SU-DHL-6 (cell line): ENCODE measurements at regions not wholly inside any gene's neighbourhood (a gene's known extent, or its start where the extent isn't known, plus 50 kb on each side); places are given as distances from the start of the nearest gene placed in this dataset.

Experiments used
- H2AFZ ChIP-seq: fragments of 200-600 bp; sonication (generic); 2 replicates; pipeline ENCODE4 v1.6.1; 2014; ENCODE audit warnings: low read depth, mild to moderate bottlenecking, moderate library complexity, mixed read lengths, antibody characterized with exemption, low read length; ENCODE audit not compliant: severe bottlenecking
- H3F3A ChIP-seq: fragments of 200-600 bp; shearing (Covaris generic); 2 replicates; pipeline ENCODE4 v1.6.0; 2016; ENCODE audit warnings: antibody characterized with exemption, mild to moderate bottlenecking; ENCODE audit not compliant: insufficient read depth
- H3K27ac ChIP-seq: fragments of 200-600 bp; sonication (generic); 2 replicates; pipeline ENCODE4 v1.5.1; 2016; ENCODE audit warnings: low read depth, mild to moderate bottlenecking, low read length, moderate library complexity, mixed read lengths
- H3K27me3 ChIP-seq: fragments of 200-600 bp; sonication (generic), shearing (Covaris generic); 2 replicates; pipeline ENCODE4 v1.6.0; 2014; ENCODE audit warnings: mild to moderate bottlenecking, low read length
- H3K36me3 ChIP-seq: fragments of 200-600 bp; sonication (generic); 2 replicates; pipeline ENCODE4 v1.6.1; 2014; ENCODE audit warnings: mild to moderate bottlenecking, low read length, mixed read lengths
- H3K4me2 ChIP-seq: fragments of 300-600, 200-600 bp; shearing (Covaris generic), sonication (generic); 2 replicates; pipeline ENCODE4 v1.6.0; 2014; ENCODE audit warnings: low read length, low read depth, mild to moderate bottlenecking; ENCODE audit not compliant: poor library complexity, severe bottlenecking
- H3K4me3 ChIP-seq: fragments of 200-600 bp; sonication (generic); 2 replicates; pipeline ENCODE4 v1.5.1; 2014; ENCODE audit warnings: antibody characterized with exemption, low read length, mild to moderate bottlenecking, mixed read lengths; ENCODE audit not compliant: insufficient read depth, poor library complexity, severe bottlenecking
- H3K79me2 ChIP-seq: fragments of 200-600 bp; sonication (generic); 2 replicates; pipeline ENCODE4 v1.6.1; 2014; ENCODE audit warnings: mild to moderate bottlenecking, low read length, moderate library complexity; ENCODE audit not compliant: insufficient read depth
- H3K9ac ChIP-seq: fragments of 200-600 bp; sonication (generic); 2 replicates; pipeline ENCODE4 v1.7.0; 2014; ENCODE audit warnings: mild to moderate bottlenecking, low read length
- H3K9me2 ChIP-seq: fragments of 200-600 bp; sonication (generic); replicated peaks from 2 replicates; pipeline ENCODE4 v1.6.1; 2014; ENCODE audit warnings: low read length; ENCODE audit not compliant: insufficient read depth
- H3K9me3 ChIP-seq: fragments of 200-600 bp; sonication (generic); 2 replicates; pipeline ENCODE4 v1.6.1; 2014; ENCODE audit warnings: low read length, mixed read lengths; ENCODE audit not compliant: insufficient read depth
- H4K20me1 ChIP-seq: fragments of 200-600 bp; sonication (generic); 2 replicates; pipeline ENCODE4 v1.6.1; 2014; ENCODE audit warnings: low read depth, mild to moderate bottlenecking, antibody characterized with exemption, low read length, moderate library complexity, mixed read lengths
- CTCF ChIP-seq: fragments of 200-600 bp; sonication (generic); IDR thresholded peaks from one replicate; pipeline ENCODE4 v1.5.1; 2017; ENCODE audit warnings: antibody characterized with exemption, mild to moderate bottlenecking, low read length, moderate library complexity; ENCODE audit not compliant: insufficient read depth, poor library complexity, severe bottlenecking
- EZH2phosphoT487 ChIP-seq: fragments of 200-600 bp; sonication (generic), shearing (Covaris generic); conservative IDR thresholded peaks from 2 replicates; pipeline ENCODE4 v1.6.1; 2018; ENCODE audit warnings: mild to moderate bottlenecking, antibody characterized with exemption, low read length, moderate library complexity, mixed read lengths

DNA sequence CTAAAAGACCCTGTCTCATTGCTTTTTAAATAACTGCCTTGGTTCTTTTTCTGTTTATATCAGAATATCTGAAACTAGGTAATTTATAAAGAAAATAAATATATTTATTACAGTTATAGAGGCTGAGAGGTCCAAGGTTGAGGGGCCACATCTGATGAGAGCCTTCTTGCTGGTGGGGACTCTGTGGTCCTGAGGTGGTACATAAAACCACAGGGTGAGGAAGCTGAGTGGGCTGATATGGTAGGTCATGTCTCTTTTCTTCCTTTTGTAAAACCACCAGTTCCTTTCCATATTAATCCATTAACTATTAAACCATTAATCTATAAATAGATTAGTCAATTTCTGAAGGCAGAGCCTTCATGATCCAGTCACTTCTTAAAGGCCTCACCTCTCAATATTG, 109.5 kb upstream of the SPRY2 start:
- no peak overlapping the region for H3K9ac ChIP-seq

DNA sequence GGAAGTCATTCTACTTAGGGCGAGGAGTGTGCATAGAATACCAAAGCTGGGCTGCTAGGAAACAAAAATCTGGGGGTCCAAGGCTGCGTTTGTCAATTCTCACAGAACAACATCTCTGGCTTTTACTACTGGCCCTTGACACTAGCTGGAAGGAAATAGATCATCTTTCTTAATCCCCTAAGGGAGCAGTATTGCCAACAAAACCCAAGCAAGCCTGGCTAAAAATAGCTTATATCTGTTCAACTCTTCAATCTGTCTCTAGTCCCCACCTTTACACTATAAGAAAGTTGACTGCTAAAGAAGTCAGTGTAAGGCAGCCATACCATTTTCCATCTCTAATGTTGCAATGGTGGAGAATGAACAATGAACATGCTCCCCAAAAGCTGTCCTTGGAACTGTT, 107.8 kb upstream of the SPRY2 start:
- Histone ChIP-seq H3F3A (no peaks in the 10 kb centered on the region), H3K4me3 (no peak overlapping the region), H2AFZ (no peak overlapping the region), H3K27ac (no peak overlapping the region), H3K27me3 (no peaks in the 10 kb centered on the region), H3K9me2 (no peaks in the 10 kb centered on the region), H4K20me1 (no peaks in the 10 kb centered on the region), H3K9ac (no peak overlapping the region), H3K4me2 (no peak overlapping the region), H3K36me3 (no peaks in the 10 kb centered on the region), H3K79me2 (no peaks in the 10 kb centered on the region), H3K9me3 (no peaks in the 10 kb centered on the region)
- TF ChIP-seq CTCF (no peak), EZH2phosphoT487 (no peak)

More for the DNA sequence above, 109.5 kb upstream of the SPRY2 start:
- no peak for TF ChIP-seq EZH2phosphoT487
- TF ChIP-seq CTCF, result no peak
- H4K20me1 ChIP-seq, result no peaks in the 10 kb centered on the region
- H2AFZ ChIP-seq, result no peak overlapping the region
- no peaks in the 10 kb centered on the region for H3K36me3 ChIP-seq
- H3K27me3 ChIP-seq, result no peaks in the 10 kb centered on the region
- H3K4me3 ChIP-seq, result no peak overlapping the region
- no peaks in the 10 kb centered on the region for H3K79me2 ChIP-seq
- H3K9me2 ChIP-seq, result no peaks in the 10 kb centered on the region
- H3K27ac ChIP-seq, result no peak overlapping the region
- H3K9me3 ChIP-seq, result no peaks in the 10 kb centered on the region
- H3F3A ChIP-seq, result no peaks in the 10 kb centered on the region
- no peak overlapping the region for H3K4me2 ChIP-seq

DNA sequence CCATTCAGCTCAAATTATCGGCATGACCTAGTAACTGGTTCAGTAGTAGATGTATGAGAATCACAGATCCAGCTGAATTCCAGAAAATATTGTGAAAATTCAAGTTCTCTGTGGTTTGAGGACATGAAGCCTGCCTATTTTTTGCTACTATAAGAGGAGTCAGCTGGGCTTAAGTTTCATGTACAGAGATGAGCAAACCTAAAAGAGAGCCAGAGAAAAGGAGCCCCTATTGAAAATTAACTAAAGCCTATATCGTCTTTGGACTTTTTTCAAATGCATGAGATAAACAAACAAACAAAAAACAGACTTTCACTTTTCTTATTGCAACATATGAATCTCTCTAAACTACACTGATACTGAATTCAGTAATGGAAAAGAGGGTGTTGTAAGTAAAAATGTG, 106.8 kb upstream of the SPRY2 start:
- Histone ChIP-seq H3K36me3 (no peaks in the 10 kb centered on the region), H3K9ac (no peak overlapping the region), H4K20me1 (no peaks in the 10 kb centered on the region), H3K9me2 (no peaks in the 10 kb centered on the region), H2AFZ (no peak overlapping the region), H3K4me2 (no peak overlapping the region), H3K27me3 (no peaks in the 10 kb centered on the region), H3K4me3 (no peak overlapping the region), H3K27ac (no peak overlapping the region), H3K79me2 (no peaks in the 10 kb centered on the region), H3K9me3 (no peaks in the 10 kb centered on the region), H3F3A (no peaks in the 10 kb centered on the region)
- TF ChIP-seq CTCF (no peak), EZH2phosphoT487 (no peak)
